ENCODE measurements at regions not wholly inside any gene's neighbourhood (a gene's known extent, or its start where the extent isn't known, plus 50 kb on each side); places are given as distances from the start of the nearest gene placed in this dataset.

GRCh38 chr3:7915356-7915755 lies 586.3 kb upstream of the LMCD1 start:
- DNase-seq = no peak

DNA sequence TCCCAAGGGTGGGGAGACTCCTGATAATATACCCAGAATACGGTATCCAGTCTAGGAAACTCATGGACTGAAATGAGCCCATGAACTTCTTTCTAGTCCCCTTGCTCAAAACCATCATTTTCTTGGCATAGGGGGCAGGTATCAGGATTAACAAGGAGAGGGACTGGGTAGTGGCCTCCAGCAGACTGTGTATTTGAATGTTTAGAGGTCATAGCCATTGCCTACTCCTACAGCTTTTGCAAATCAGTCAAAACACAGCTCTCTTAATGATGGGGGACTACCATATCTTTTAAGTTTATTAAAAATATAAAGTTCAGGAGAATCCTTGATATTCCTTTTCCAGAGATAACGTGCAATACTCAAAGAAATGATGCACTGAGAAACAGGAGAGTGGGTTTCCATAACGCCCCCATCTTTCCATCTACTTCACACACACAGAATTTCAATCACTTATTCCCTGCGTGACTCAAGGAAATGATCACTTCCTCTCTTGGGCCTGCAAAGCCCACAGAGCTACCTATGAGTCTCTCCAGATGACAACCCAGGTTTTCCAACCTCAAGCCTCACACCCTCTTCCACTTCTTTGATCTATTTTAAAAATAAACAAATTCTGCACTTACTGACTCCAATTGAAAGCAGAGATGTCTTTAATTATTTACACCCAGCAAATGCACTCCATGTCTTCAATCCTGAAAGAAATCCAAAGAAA lies 584.0 kb upstream of the LMCD1 start:
- DNase-seq = no peak

- no peak for DNase-seq
Measured at GRCh38 chr3:7920211-7920610, 581.4 kb upstream of the LMCD1 start.

GRCh38 chr3:7924228-7924627 lies 577.4 kb upstream of the LMCD1 start:
- DNase-seq = no peak

- no peak for DNase-seq
Measured at GRCh38 chr3:7927015-7927414, 574.6 kb upstream of the LMCD1 start.

- no peak for DNase-seq
Measured at GRCh38 chr3:7927864-7928263, 573.8 kb upstream of the LMCD1 start.

DNA sequence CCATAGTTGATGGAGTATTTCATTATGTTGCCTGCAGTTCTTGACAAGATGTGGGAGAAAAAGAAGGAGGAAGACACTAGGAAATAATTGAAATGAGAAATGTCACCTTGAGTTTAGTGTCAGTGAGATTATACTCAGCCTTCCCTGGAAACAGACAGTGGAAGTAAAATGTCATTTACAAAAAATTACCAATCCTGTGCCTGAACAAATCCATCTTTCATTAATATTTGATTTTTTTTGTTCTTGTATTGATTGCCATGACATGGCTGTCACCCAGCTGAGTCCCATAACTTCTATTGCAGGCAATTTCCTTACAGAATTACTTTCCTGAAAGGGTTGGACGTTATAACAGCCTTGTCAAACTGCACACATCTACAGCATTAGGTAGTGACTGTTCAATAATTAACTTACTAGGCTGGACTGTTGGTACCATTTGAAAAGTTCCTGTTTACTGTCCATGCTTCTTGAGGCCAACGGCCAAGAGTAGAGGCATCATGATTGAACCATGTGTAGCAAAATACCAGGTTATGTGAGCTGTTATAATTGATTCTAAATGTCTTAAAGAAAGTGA lies 572.2 kb upstream of the LMCD1 start:
- DNase-seq = no peak

GRCh38 chr3:7934362-7934761 lies 567.3 kb upstream of the LMCD1 start:
- no peak for DNase-seq

DNA sequence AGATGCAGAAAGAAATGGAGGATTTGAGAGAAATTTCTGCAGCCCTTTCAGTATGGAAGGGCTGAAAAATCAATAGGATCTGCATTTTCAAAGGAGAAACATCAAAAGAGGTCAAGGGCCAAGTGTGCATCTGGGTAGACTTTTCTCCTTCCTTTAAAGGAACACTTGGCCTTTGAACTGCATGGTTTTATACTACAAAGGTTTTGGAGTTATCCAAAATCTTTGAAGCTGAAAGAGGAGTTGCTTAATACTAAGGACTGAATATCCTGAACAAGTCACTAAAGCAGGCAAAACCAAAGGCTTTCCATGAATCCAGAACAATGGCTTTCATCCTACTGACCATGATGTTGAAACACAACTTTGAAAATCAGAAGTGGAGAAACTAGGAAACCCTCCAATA lies 553.7 kb upstream of the LMCD1 start:
- no peak for DNase-seq

DNA sequence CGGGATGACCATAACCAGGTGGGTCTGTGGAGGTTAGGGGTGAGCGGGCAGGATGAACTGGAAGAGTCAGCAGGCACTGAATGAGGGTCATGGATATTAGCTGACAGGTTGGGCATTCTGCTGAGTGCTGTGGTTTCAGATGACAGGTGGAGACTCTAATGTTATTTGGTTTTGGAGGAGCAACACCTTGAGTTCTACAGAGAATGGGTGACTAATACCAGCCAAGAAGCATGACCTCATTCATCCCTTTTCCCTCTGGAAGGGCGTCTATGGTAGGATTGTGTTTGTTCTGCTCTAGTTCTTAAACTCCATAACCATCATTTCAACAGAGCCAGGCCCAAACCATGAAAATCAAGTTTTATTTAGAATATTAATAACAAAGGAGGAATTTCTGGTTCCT lies 550.7 kb upstream of the LMCD1 start:
- no peak for DNase-seq

GRCh38 chr3:7953449-7954014 lies 548.1 kb upstream of the LMCD1 start:
- no peak for DNase-seq

DNA sequence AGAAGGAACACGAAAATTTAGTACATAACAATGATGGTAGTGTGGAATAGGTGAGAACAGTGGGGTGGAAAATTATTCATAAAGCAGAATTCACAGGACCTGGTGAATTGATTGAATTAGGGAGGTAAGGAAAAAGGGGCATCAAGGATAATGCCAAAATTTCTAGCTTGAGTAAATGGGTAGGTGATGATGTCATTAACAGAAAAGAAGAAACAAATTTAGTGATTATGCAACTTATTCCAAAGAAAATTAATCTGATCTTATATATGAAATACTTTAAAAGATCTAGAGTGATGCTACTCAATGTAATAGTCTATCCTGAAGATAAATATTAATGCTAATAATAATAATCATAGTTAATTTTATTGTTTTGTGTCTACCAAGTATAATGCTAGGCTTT lies 544.6 kb upstream of the LMCD1 start:
- no peak for DNase-seq

GRCh38 chr3:7959094-7959493 lies 542.5 kb upstream of the LMCD1 start:
- DNase-seq = no peak

GRCh38 chr3:7960601-7961000 lies 541.0 kb upstream of the LMCD1 start:
- DNase-seq = no peak

GRCh38 chr3:7962301-7962700 lies 539.3 kb upstream of the LMCD1 start:
- DNase-seq = no peak

DNA sequence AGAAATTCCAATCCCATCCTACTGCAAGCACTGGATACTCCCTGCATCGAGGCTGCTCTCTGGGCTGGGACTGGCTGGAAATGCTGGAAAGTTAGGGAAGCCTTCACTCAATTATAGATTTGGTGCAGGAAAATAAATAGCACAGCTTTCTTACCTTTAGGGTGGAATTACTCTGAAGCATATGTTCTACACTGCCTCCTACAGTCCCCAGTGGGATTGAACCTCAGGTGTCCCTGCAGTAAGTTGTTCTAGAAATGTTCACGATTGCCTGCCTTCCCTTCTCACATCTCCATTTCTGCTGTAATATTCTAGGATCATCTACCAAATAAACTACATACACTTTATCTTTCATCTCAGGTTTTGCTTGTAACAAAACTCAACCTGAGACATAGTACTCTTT lies 536.7 kb upstream of the LMCD1 start:
- DNase-seq = no peak

DNA sequence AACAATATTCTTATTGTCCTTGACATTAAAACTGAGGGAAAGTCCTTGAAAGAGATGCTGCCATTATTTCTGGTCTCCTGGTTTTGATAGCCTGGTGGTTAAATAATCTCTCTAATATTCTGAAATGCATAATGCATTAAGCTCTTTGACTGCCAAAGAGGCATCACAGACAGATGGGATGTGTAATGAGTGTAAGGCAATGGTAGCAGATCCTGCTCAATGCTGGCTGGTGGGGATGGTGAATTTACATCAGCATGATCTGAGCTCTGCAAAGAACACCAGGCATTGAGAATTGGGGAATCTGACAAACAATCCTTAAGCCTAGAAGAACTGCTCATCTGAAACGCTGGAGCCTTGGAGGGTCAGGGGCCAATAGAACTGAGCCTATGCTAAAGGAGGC lies 528.6 kb upstream of the LMCD1 start:
- DNase-seq = no peak

DNA sequence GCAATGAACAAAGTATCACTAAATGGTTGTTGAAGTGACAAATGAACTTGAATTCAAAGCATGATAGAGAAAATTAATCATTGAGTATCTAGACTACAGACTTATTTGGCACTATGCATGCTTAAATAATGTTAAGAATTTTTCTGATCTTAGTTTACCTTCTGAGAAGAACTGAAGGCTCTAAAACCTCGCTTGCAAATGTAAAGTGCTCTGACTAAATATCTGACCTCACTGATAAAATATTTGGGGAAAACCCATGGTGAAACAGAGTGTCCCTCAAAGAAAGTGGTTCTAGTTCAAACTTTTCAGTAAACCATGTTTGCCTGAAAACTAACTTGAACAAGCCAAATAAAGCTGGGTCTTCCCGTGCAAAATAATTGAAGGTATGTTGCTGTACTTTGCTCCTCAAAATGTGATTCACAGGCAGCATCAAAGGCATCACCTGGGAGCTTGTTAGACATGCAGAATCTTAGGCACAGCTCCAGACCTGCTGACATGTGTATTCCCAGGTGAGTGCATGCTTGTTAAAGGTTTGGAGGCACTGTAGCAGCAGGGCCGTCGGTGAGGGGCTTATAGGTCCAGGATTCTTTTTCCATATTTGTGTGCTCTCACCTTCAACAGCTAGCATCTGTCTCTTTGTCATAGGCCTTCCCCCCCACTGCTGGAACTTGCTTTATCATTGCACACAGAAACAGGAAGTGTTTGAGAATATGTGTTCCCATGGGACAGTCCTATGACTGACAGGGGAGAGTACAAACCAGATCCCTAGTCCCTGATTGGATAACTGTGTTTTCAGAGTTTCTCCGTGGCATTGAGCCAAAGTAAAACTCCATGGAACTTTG lies 524.2 kb upstream of the LMCD1 start:
- no peak for DNase-seq

DNA sequence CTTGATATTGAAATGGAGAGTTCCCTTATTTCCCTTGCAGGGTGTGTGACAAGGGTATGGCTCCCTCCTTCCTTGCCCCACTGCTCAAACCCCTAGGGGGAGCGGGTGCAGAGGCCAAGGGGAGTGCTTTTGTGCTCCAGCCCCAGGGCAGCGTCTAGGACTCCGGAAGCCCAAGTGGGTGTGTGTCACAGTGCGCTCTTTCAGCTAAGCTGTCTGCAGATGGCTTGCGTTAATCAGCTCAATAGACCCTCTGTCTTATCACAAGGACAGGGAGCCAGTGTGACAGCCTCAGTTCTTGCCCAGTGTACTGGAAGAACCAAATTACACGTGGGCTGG lies 523.6 kb upstream of the LMCD1 start:
- no peak for DNase-seq

GRCh38 chr3:7982126-7982525 lies 519.5 kb upstream of the LMCD1 start:
- DNase-seq = no peak

GRCh38 chr3:7999384-7999783 lies 502.2 kb upstream of the LMCD1 start:
- DNase-seq = no peak

- DNase-seq = no peak
Measured at GRCh38 chr3:8001307-8001706, 500.3 kb upstream of the LMCD1 start.

GRCh38 chr3:8001712-8002111 lies 499.9 kb upstream of the LMCD1 start:
- DNase-seq = no peak

GRCh38 chr3:8011902-8012301 lies 489.7 kb upstream of the LMCD1 start:
- DNase-seq = no peak

Data from inflammatory macrophage treated with lipopolysaccharide for 4 hours (primary cell).